SK-N-SH (cell line): ENCODE measurements at regions not wholly inside any gene's neighbourhood (a gene's known extent, or its start where the extent isn't known, plus 50 kb on each side); places are given as distances from the start of the nearest gene placed in this dataset.

ENCODE experiments used
- CTCF ChIA-PET: fragments of 300-600, 350-600 bp; formaldehyde crosslinking; extraction: SDS; loops from one replicate; lab custom pipeline; 2021; lab: Yijun Ruan, JAX
- POLR2A ChIA-PET: fragments of 350-600 bp; sonication (Branson Sonifier 250); formaldehyde crosslinking; extraction: SDS; loops from one replicate; lab custom pipeline; 2020; ENCODE audit warnings: antibody characterized with exemption, inconsistent platforms; lab: Yijun Ruan, JAX
- DNase-seq: peaks from one replicate; pipeline ENCODE4 v3.0.0; 2012
- H2AFZ ChIP-seq: fragments of 200-600 bp; sonication (generic); 2 replicates; pipeline ENCODE4 v1.8.1; 2016; ENCODE audit warnings: antibody characterized with exemption, mild to moderate bottlenecking, low read depth
- H3F3A ChIP-seq: fragments of 200-600 bp; sonication (generic); replicated peaks from 2 replicates; pipeline ENCODE3; 2016; ENCODE audit warnings: antibody characterized with exemption, mild to moderate bottlenecking; ENCODE audit not compliant: insufficient read depth
- H3K27ac ChIP-seq, 2 experiments: fragments of 200-500 bp in 1 of 2; fragments of 200-600 bp in 1 of 2; sonication (Bioruptor generic) in 1 of 2; sonication (generic), shearing (Covaris generic) in 1 of 2; 2 replicates each; pipeline versions ENCODE4 v1.5.1 to v1.6.1; 2014 to 2016; ENCODE audit warnings: low read depth in 2 of 2, inconsistent platforms in 1 of 2, low read length in 1 of 2, mild to moderate bottlenecking in 1 of 2, mixed read lengths in 1 of 2
- H3K27me3 ChIP-seq: fragments of 200-600 bp; sonication (generic), shearing (Covaris generic); 2 replicates; pipeline ENCODE4 v1.6.1; 2016; ENCODE audit warnings: mixed run types; ENCODE audit not compliant: insufficient read depth
- H3K36me3 ChIP-seq, 2 experiments: fragments of 200-500 bp in 1 of 2; fragments of 200-600 bp in 1 of 2; sonication (Bioruptor generic) in 1 of 2; sonication (generic) in 1 of 2; replicated peaks in 1 of 2; 2 replicates each; pipeline versions ENCODE3 to v1.5.1; 2014 to 2016; ENCODE audit warnings: low read length in 1 of 2, mild to moderate bottlenecking in 1 of 2; ENCODE audit not compliant: insufficient read depth in 2 of 2, control insufficient read depth in 1 of 2
- H3K4me1 ChIP-seq, 2 experiments: fragments of 200-500 bp in 1 of 2; fragments of 200-600 bp in 1 of 2; sonication (Bioruptor generic) in 1 of 2; sonication (generic), shearing (Covaris generic) in 1 of 2; 2 replicates each; pipeline versions ENCODE4 v1.5.1 to v1.6.1; 2014 to 2016; ENCODE audit warnings: low read depth in 1 of 2, low read length in 1 of 2, mixed run types in 1 of 2; ENCODE audit not compliant: insufficient read depth in 2 of 2, control insufficient read depth in 1 of 2
- H3K4me2 ChIP-seq: fragments of 200-600 bp; sonication (generic), shearing (Covaris generic); 2 replicates; pipeline ENCODE4 v1.6.1; 2017; ENCODE audit warnings: mixed run types
- H3K4me3 ChIP-seq, 2 experiments: fragments of 200-500 bp in 1 of 2; fragments of 200-600 bp in 1 of 2; sonication (Bioruptor generic) in 1 of 2; sonication (generic), shearing (Covaris generic) in 1 of 2; 2 replicates each; pipeline versions ENCODE4 v1.5.1 to v1.8.1; 2014 to 2016; ENCODE audit warnings: low read depth in 2 of 2, inconsistent platforms in 1 of 2, low read length in 1 of 2, mild to moderate bottlenecking in 1 of 2, mixed read lengths in 1 of 2, moderate library complexity in 1 of 2
- H3K79me2 ChIP-seq: fragments of 200-600 bp; sonication (generic); 2 replicates; pipeline ENCODE4 v1.8.1; 2017; ENCODE audit warnings: mild to moderate bottlenecking; ENCODE audit not compliant: insufficient read depth
- H3K9ac ChIP-seq: fragments of 200-600 bp; sonication (generic); 2 replicates; pipeline ENCODE4 v1.6.1; 2017; ENCODE audit warnings: mixed run types
- H3K9me2 ChIP-seq: fragments of 200-600 bp; sonication (generic); 2 replicates; pipeline ENCODE4 v1.6.1; 2017; ENCODE audit warnings: mixed run types
- H3K9me3 ChIP-seq: fragments of 200-600 bp; sonication (generic); 2 replicates; pipeline ENCODE4 v1.6.1; 2017; ENCODE audit warnings: mixed run types, mild to moderate bottlenecking, moderate library complexity
- H4K20me1 ChIP-seq: fragments of 200-600 bp; sonication (generic); 2 replicates; pipeline ENCODE4 v1.6.1; 2017; ENCODE audit warnings: mild to moderate bottlenecking, mixed run types; ENCODE audit not compliant: insufficient read depth
- CTCF ChIP-seq: fragments of 200-600 bp; sonication (generic); IDR thresholded peaks from 2 replicates; pipeline ENCODE4 v1.6.1; 2017; ENCODE audit warnings: antibody characterized with exemption, mild to moderate bottlenecking, moderate library complexity
- ELF1 ChIP-seq: IDR thresholded peaks from 2 replicates; pipeline ENCODE4 v1.4.0; 2012
- GABPA ChIP-seq: IDR thresholded peaks from 2 replicates; pipeline ENCODE4 v1.4.0; 2012; ENCODE audit warnings: low read depth, mild to moderate bottlenecking
- IRF3 ChIP-seq: fragments of 150-350 bp; IDR thresholded peaks from 2 replicates; pipeline ENCODE4 v1.6.1; 2016; ENCODE audit warnings: mild to moderate bottlenecking, low read depth, low read length
- JUND ChIP-seq: IDR thresholded peaks from 2 replicates; pipeline ENCODE4 v1.4.0; 2012
- MEF2A ChIP-seq: IDR thresholded peaks from 2 replicates; pipeline ENCODE4 v1.4.0; 2012; ENCODE audit warnings: low read depth, borderline replicate concordance
- MXI1 ChIP-seq: IDR thresholded peaks from 2 replicates; pipeline ENCODE4 v1.6.1; 2012; ENCODE audit warnings: mild to moderate bottlenecking, low read depth, low read length, improper control_type of control experiment
- NFIC ChIP-seq: IDR thresholded peaks from 2 replicates; pipeline ENCODE4 v1.4.0; 2012; ENCODE audit warnings: borderline replicate concordance
- RAD21 ChIP-seq: IDR thresholded peaks from 2 replicates; pipeline ENCODE4 v1.6.1; 2012; ENCODE audit warnings: mild to moderate bottlenecking, low read length
- REST ChIP-seq: IDR thresholded peaks from 2 replicates; pipeline ENCODE4 v1.6.1; 2012; ENCODE audit warnings: mild to moderate bottlenecking, low read depth, low read length, moderate library complexity
- RFX5 ChIP-seq: IDR thresholded peaks from 2 replicates; pipeline ENCODE4 v1.6.1; 2012; ENCODE audit warnings: mild to moderate bottlenecking, improper control_type of control experiment, low read length
- SMC3 ChIP-seq: IDR thresholded peaks from 2 replicates; pipeline ENCODE4 v1.6.1; 2012; ENCODE audit warnings: low read depth, low read length, improper control_type of control experiment
- USF2 ChIP-seq: fragments of 150-350 bp; IDR thresholded peaks from 2 replicates; pipeline ENCODE4 v1.6.1; 2017; ENCODE audit warnings: antibody characterized with exemption, low read length, low read depth, borderline replicate concordance
- YY1 ChIP-seq: IDR thresholded peaks from 2 replicates; pipeline ENCODE4 v1.4.0; 2012; ENCODE audit warnings: low read depth, mild to moderate bottlenecking
- ZBTB33 ChIP-seq: IDR thresholded peaks from 2 replicates; pipeline ENCODE4 v1.4.0; 2012; ENCODE audit warnings: low read depth, borderline replicate concordance

GRCh38 chr2:146870691-146871090 lies 974.1 kb upstream of the ACVR2A start (continued):
- TF ChIP-seq USF2, result no peak

GRCh38 chr2:146869328-146869727 lies 975.5 kb upstream of the ACVR2A start:
- TF ChIP-seq SMC3 (no peak), ZBTB33 (no peak), GABPA (no peak), YY1 (no peak), IRF3 (no peak), REST (no peak), MXI1 (no peak), RAD21 (no peak), RFX5 (no peak), ELF1 (no peak), CTCF (no peak), JUND (no peak), NFIC (no peak), MEF2A (no peak)
- no peaks in the 10 kb centered on the region for H3K36me3 ChIP-seq
- H3K27me3 ChIP-seq, result no peaks in the 10 kb centered on the region
- no peak overlapping the region for H3K4me2 ChIP-seq
- no peaks in the 10 kb centered on the region for H4K20me1 ChIP-seq
- H3K79me2 ChIP-seq, result no peaks in the 10 kb centered on the region
- no peaks in the 10 kb centered on the region for H3K4me1 ChIP-seq
- H2AFZ ChIP-seq, result no peak overlapping the region
- H3K9ac ChIP-seq, result no peak overlapping the region
- no peak overlapping the region for H3K4me3 ChIP-seq
- H3F3A ChIP-seq, result peaks cover 5% of the 10 kb centered on the region
- H3K9me2 ChIP-seq, result no peaks in the 10 kb centered on the region
- DNase-seq, result no peak
- H3K27ac ChIP-seq, result no peak overlapping the region
- no peaks in the 10 kb centered on the region for H3K9me3 ChIP-seq
- POLR2A ChIA-PET, result no interaction called here
- CTCF ChIA-PET, result no interaction called here
